H1 (cell line): ENCODE measurements at regions not wholly inside any gene's neighbourhood (a gene's known extent, or its start where the extent isn't known, plus 50 kb on each side); places are given as distances from the start of the nearest gene placed in this dataset.
A peak's percentile ranks its signal among the peaks of the same experiment; 100 is the strongest.

ENCODE experiments used
- CTCF ChIA-PET: fragments of 300-600 bp; sonication (Branson Sonifier 250); formaldehyde crosslinking; loops from one replicate; lab custom pipeline; 2021; ENCODE audit not compliant: partially characterized antibody; lab: Charles Lee
- POLR2A ChIA-PET: fragments of 300-600 bp; sonication (Branson Sonifier 250); formaldehyde crosslinking; loops from one replicate; lab custom pipeline; 2021; ENCODE audit warnings: inconsistent platforms; ENCODE audit not compliant: partially characterized antibody; lab: Charles Lee
- DNase-seq, 2 experiments: peaks; one replicate each; pipeline versions ENCODE4 v3.0.0 to v3.0.0-alpha.2; 2010 to 2022; ENCODE audit warnings: low spot score in 2 of 2, low read depth in 1 of 2, mixed read lengths in 1 of 2
- FAIRE-seq: peaks from 2 replicates; lab custom pipeline; 2011; peaks lifted over from hg19 to GRCh38; lab: Jason Lieb, UNC
- H2AFZ ChIP-seq: 2 replicates; pipeline ENCODE4 v1.8.1; 2012; ENCODE audit warnings: low read length, inconsistent platforms
- H2AK5ac ChIP-seq: 2 replicates; pipeline ENCODE4 v1.6.1; 2013; ENCODE audit warnings: low read depth, low read length
- H2BK120ac ChIP-seq: replicated peaks from 2 replicates; pipeline ENCODE3; 2013; ENCODE audit warnings: low read depth, low read length, inconsistent platforms
- H2BK12ac ChIP-seq: 2 replicates; pipeline ENCODE4 v1.6.1; 2013; ENCODE audit warnings: low read depth, low read length
- H2BK15ac ChIP-seq: 2 replicates; pipeline ENCODE4 v1.6.1; 2013; ENCODE audit warnings: low read length
- H2BK20ac ChIP-seq: 2 replicates; pipeline ENCODE4 v1.6.1; 2013; ENCODE audit warnings: low read length
- H2BK5ac ChIP-seq: 2 replicates; pipeline ENCODE4 v1.6.1; 2013; ENCODE audit warnings: low read depth, low read length
- H3K14ac ChIP-seq: 2 replicates; pipeline ENCODE4 v1.6.1; 2013; ENCODE audit warnings: inconsistent platforms; ENCODE audit not compliant: insufficient read length
- H3K18ac ChIP-seq: 2 replicates; pipeline ENCODE4 v1.6.1; 2013; ENCODE audit warnings: low read length; ENCODE audit errors: extremely low read depth
- H3K23ac ChIP-seq: 2 replicates; pipeline ENCODE4 v1.6.1; 2013; ENCODE audit warnings: inconsistent platforms; ENCODE audit not compliant: insufficient read length
- H3K23me2 ChIP-seq: 2 replicates; pipeline ENCODE4 v1.6.1; 2013; ENCODE audit warnings: low read depth, low read length
- H3K27ac ChIP-seq: 2 replicates; pipeline ENCODE4 v1.6.1; 2011; ENCODE audit warnings: low read depth, low read length, inconsistent platforms
- H3K27me3 ChIP-seq, 4 experiments: replicated peaks in 1 of 4; 1 replicate in 1 of 4; 2 replicates in 3 of 4; pipeline versions ENCODE4 v1.6.1 to v1.8.1; 2011 to 2013; ENCODE audit warnings: low read length in 3 of 4, mild to moderate bottlenecking in 3 of 4, inconsistent platforms in 2 of 4, mixed read lengths in 2 of 4, moderate library complexity in 1 of 4; ENCODE audit not compliant: control insufficient read depth in 3 of 4, insufficient read depth in 3 of 4; ENCODE audit errors: extremely low read depth in 1 of 4
- H3K36me3 ChIP-seq, 4 experiments: 2 replicates each; pipeline versions ENCODE4 v1.6.1 to v1.8.1; 2011 to 2013; ENCODE audit warnings: mild to moderate bottlenecking in 4 of 4, low read length in 3 of 4, moderate library complexity in 2 of 4, control low read depth in 1 of 4, inconsistent platforms in 1 of 4; ENCODE audit not compliant: insufficient read depth in 4 of 4, control insufficient read depth in 2 of 4
- H3K4ac ChIP-seq: replicated peaks from 2 replicates; pipeline ENCODE3; 2013; ENCODE audit warnings: low read length, low read depth, mixed read lengths, inconsistent platforms; ENCODE audit not compliant: insufficient read length
- H3K4me1 ChIP-seq, 4 experiments: replicated peaks in 1 of 4; 1 replicate in 1 of 4; 2 replicates in 3 of 4; pipeline versions ENCODE4 v1.6.1 to v1.8.1; 2011 to 2013; ENCODE audit warnings: low read length in 3 of 4, inconsistent platforms in 2 of 4, mixed read lengths in 1 of 4; ENCODE audit not compliant: insufficient read depth in 4 of 4, control insufficient read depth in 3 of 4
- H3K4me2 ChIP-seq, 2 experiments: 2 replicates each; pipeline versions ENCODE4 v1.6.1 to v1.8.1; 2011 to 2013; ENCODE audit warnings: low read depth in 2 of 2, low read length in 2 of 2, control low read depth in 1 of 2, inconsistent platforms in 1 of 2, mild to moderate bottlenecking in 1 of 2; ENCODE audit not compliant: insufficient read depth in 1 of 2
- H3K4me3 ChIP-seq, 4 experiments: fragments of 200-600, 300-600 bp in 1 of 4; sonication (generic), shearing (Covaris generic), sonication (Bioruptor Twin) in 1 of 4; 2 replicates each; pipeline versions ENCODE4 v1.5.1 to v1.8.1; 2011 to 2016; ENCODE audit warnings: low read length in 4 of 4, low read depth in 3 of 4, control low read depth in 2 of 4, inconsistent platforms in 2 of 4, mild to moderate bottlenecking in 2 of 4, mixed read lengths in 1 of 4, moderate library complexity in 1 of 4; ENCODE audit not compliant: insufficient read depth in 2 of 4; ENCODE audit errors: extremely low read depth in 1 of 4
- H3K56ac ChIP-seq: replicated peaks from 2 replicates; pipeline ENCODE3; 2013; ENCODE audit warnings: low read depth, mild to moderate bottlenecking, mixed read lengths, low read length, inconsistent platforms; ENCODE audit not compliant: insufficient read length
- H3K79me1 ChIP-seq: 2 replicates; pipeline ENCODE4 v1.6.1; 2013; ENCODE audit warnings: low read depth, low read length, control low read depth
- H3K79me2 ChIP-seq, 2 experiments: 2 replicates each; pipeline versions ENCODE4 v1.6.1 to v1.8.1; 2012 to 2013; ENCODE audit warnings: low read length in 2 of 2, mild to moderate bottlenecking in 2 of 2, inconsistent platforms in 1 of 2; ENCODE audit not compliant: insufficient read depth in 2 of 2, control insufficient read depth in 1 of 2
- H3K9ac ChIP-seq, 4 experiments: replicated peaks in 1 of 4; 1 replicate in 1 of 4; 2 replicates in 3 of 4; pipeline versions ENCODE4 v1.6.1 to v1.8.1; 2011 to 2013; ENCODE audit warnings: low read depth in 3 of 4, low read length in 3 of 4, control low read depth in 2 of 4, mild to moderate bottlenecking in 2 of 4, moderate library complexity in 2 of 4, inconsistent platforms in 1 of 4; ENCODE audit errors: extremely low read depth in 1 of 4
- H3K9me3 ChIP-seq, 2 experiments: 2 replicates each; pipeline versions ENCODE4 v1.6.1 to v1.8.1; 2012 to 2013; ENCODE audit warnings: mild to moderate bottlenecking in 2 of 2, moderate library complexity in 2 of 2, control low read depth in 1 of 2, inconsistent platforms in 1 of 2, low read depth in 1 of 2, low read length in 1 of 2, mixed read lengths in 1 of 2; ENCODE audit not compliant: insufficient read depth in 2 of 2
- H4K20me1 ChIP-seq, 2 experiments: replicated peaks in 1 of 2; 2 replicates each; pipeline versions ENCODE3 to v1.8.1; 2011 to 2013; ENCODE audit warnings: inconsistent platforms in 2 of 2, low read length in 2 of 2, mild to moderate bottlenecking in 1 of 2; ENCODE audit not compliant: insufficient read depth in 2 of 2, control insufficient read depth in 1 of 2
- H4K5ac ChIP-seq: 2 replicates; pipeline ENCODE4 v1.6.1; 2013; ENCODE audit warnings: low read length, low read depth, mixed read lengths, inconsistent platforms; ENCODE audit not compliant: insufficient read length
- H4K8ac ChIP-seq: 2 replicates; pipeline ENCODE4 v1.8.0; 2013; ENCODE audit warnings: mild to moderate bottlenecking, moderate library complexity, low read length, inconsistent platforms; ENCODE audit not compliant: insufficient read depth; ENCODE audit errors: extremely low read depth
- H4K91ac ChIP-seq: replicated peaks from 2 replicates; pipeline ENCODE3; 2013; ENCODE audit warnings: low read length, mixed read lengths, inconsistent platforms; ENCODE audit not compliant: insufficient read length
- KDM4A ChIP-seq: IDR thresholded peaks from one replicate; pipeline ENCODE4 v1.7.1; 2012; ENCODE audit warnings: low read depth, mild to moderate bottlenecking, moderate library complexity, low read length, inconsistent platforms; ENCODE audit not compliant: severe bottlenecking
- POU5F1 ChIP-seq: IDR thresholded peaks from 2 replicates; pipeline ENCODE4 v1.6.1; 2011; ENCODE audit warnings: low read depth, mild to moderate bottlenecking, low read length, moderate library complexity
- RBBP5 ChIP-seq: IDR thresholded peaks from 2 replicates; pipeline ENCODE4 v1.7.1; 2012; ENCODE audit warnings: low read depth, mild to moderate bottlenecking, inconsistent platforms, low read length, moderate library complexity, borderline replicate concordance
- USF2 ChIP-seq: IDR thresholded peaks from 2 replicates; pipeline ENCODE4 v1.6.1; 2011; ENCODE audit warnings: low read length, improper control_type of control experiment
- WGBS, 2 experiments: shearing (Covaris generic) in 1 of 2; methylation state at CpG; one replicate each; pipeline versions ENCODE4 v1.1.6 to v1.1.7; 2013 to 2015; ENCODE audit warnings: low lambda C conversion rate in 2 of 2, mixed read lengths in 2 of 2, inconsistent platforms in 1 of 2, low coverage in 1 of 2, missing lambda C conversion rate in 1 of 2; ENCODE audit not compliant: insufficient replicate concordance in 2 of 2, insufficient coverage in 1 of 2, insufficient read length in 1 of 2; ENCODE audit errors: extremely low coverage in 1 of 2, missing lambda C conversion rate in 1 of 2; 5-methylcytosine and 5-hydroxymethylcytosine counted together

- ChIA-PET CTCF (no interaction called here), POLR2A (no interaction called here)
- WGBS, 2 experiments: 81% methylated on average over 2 of the region's 2 CpGs; no CpG with 5 or more reads in 1 of the 2 experiments
- H3K27ac ChIP-seq: no peak overlapping the region
- no peaks in the 10 kb centered on the region for H3K27me3 ChIP-seq
- H3K36me3 ChIP-seq: no peaks in the 10 kb centered on the region
- no peak overlapping the region for H3K18ac ChIP-seq
- no peak overlapping the region for H3K23ac ChIP-seq
- FAIRE-seq (no peak), DNase-seq (no peak)
- no peak overlapping the region for H3K14ac ChIP-seq
- H4K20me1 ChIP-seq: no peaks in the 10 kb centered on the region
- no peak overlapping the region for H2BK20ac ChIP-seq
- no peaks in the 10 kb centered on the region for H3K79me1 ChIP-seq
- H4K5ac ChIP-seq: no peak overlapping the region
- no peak overlapping the region; the same call in 1 of the 2 replicates for H2BK5ac ChIP-seq
- H3K4ac ChIP-seq: no peak overlapping the region
- H3K9ac ChIP-seq: no peak overlapping the region
- H2AFZ ChIP-seq: peak overlapping the region; percentile 4; the same call in 1 of the 2 replicates
- no peak overlapping the region for H3K4me3 ChIP-seq
- no peak overlapping the region for H4K8ac ChIP-seq
- no peak overlapping the region for H2BK120ac ChIP-seq
- H2AK5ac ChIP-seq: no peak overlapping the region
- peaks cover 0 to 3% (median 0%) of the 10 kb centered on the region in 4 experiments; a peak in 2 of 7 replicates for H3K4me1 ChIP-seq
- H4K91ac ChIP-seq: no peak overlapping the region
- H3K23me2 ChIP-seq: no peaks in the 10 kb centered on the region
- no peak overlapping the region for H2BK12ac ChIP-seq
- no peak overlapping the region for H3K4me2 ChIP-seq
- no peak overlapping the region for H3K56ac ChIP-seq
- no peak overlapping the region for H2BK15ac ChIP-seq
- H3K79me2 ChIP-seq: no peaks in the 10 kb centered on the region
- peaks cover 2% of the 10 kb centered on the region in 2 experiments; a peak in 1 of 4 replicates for H3K9me3 ChIP-seq
- TF ChIP-seq KDM4A: no peak
- TF ChIP-seq USF2: no peak
- TF ChIP-seq POU5F1: no peak
- no peak for TF ChIP-seq RBBP5
These were observed 70.9 kb downstream of the PDHA2 start for GRCh38 chr4:95910749-95911148.
